Neuronal stem cell (in vitro differentiated cells): ENCODE measurements at regions not wholly inside any gene's neighbourhood (a gene's known extent, or its start where the extent isn't known, plus 50 kb on each side); places are given as distances from the start of the nearest gene placed in this dataset.

Experiments used
- DNase-seq: peaks from one replicate; pipeline ENCODE4 v3.0.0-alpha.2; 2013; ENCODE audit warnings: low spot score
- H2AFZ ChIP-seq: one replicate; pipeline ENCODE4 v1.6.1; 2013; ENCODE audit warnings: mild to moderate bottlenecking, low read length, inconsistent platforms
- H2AK5ac ChIP-seq: 2 replicates; pipeline ENCODE4 v1.6.1; 2013; ENCODE audit warnings: low read depth, mild to moderate bottlenecking, inconsistent platforms, low read length, moderate library complexity, mixed read lengths
- H2BK120ac ChIP-seq: 2 replicates; pipeline ENCODE4 v1.6.1; 2013; ENCODE audit warnings: low read depth, mild to moderate bottlenecking, inconsistent platforms, low read length, moderate library complexity, mixed read lengths
- H2BK12ac ChIP-seq: one replicate; pipeline ENCODE4 v1.6.1; 2013; ENCODE audit warnings: low read length, inconsistent platforms
- H2BK15ac ChIP-seq: 2 replicates; pipeline ENCODE4 v1.6.1; 2013; ENCODE audit warnings: mild to moderate bottlenecking, low read length, inconsistent platforms, mixed read lengths
- H2BK5ac ChIP-seq: one replicate; pipeline ENCODE4 v1.6.1; 2013; ENCODE audit warnings: inconsistent platforms, mild to moderate bottlenecking, low read length, moderate library complexity
- H3K14ac ChIP-seq: one replicate; pipeline ENCODE4 v1.6.1; 2013; ENCODE audit warnings: low read length, inconsistent platforms
- H3K18ac ChIP-seq: 2 replicates; pipeline ENCODE4 v1.6.1; 2013; ENCODE audit warnings: low read length, inconsistent platforms
- H3K23ac ChIP-seq: 2 replicates; pipeline ENCODE4 v1.6.1; 2013; ENCODE audit warnings: low read depth, mild to moderate bottlenecking, mixed read lengths, low read length, inconsistent platforms; ENCODE audit not compliant: poor library complexity
- H3K27ac ChIP-seq: replicated peaks from 3 replicates; pipeline ENCODE4 v1.5.1; 2013; ENCODE audit warnings: low read length, inconsistent platforms
- H3K27me3 ChIP-seq, 3 experiments: 2 replicates each; pipeline ENCODE4 v1.6.1; 2013; ENCODE audit warnings: low read length in 3 of 3, mild to moderate bottlenecking in 2 of 3, inconsistent platforms in 1 of 3, low read depth in 1 of 3, mixed read lengths in 1 of 3, moderate library complexity in 1 of 3; ENCODE audit not compliant: control insufficient read depth in 3 of 3, insufficient read depth in 3 of 3
- H3K36me3 ChIP-seq, 2 donors: replicated peaks in 1 of 2; 2 replicates each; pipeline ENCODE4 v1.6.1; 2013; ENCODE audit warnings: low read length in 2 of 2; ENCODE audit not compliant: control insufficient read depth in 2 of 2, insufficient read depth in 2 of 2
- H3K4ac ChIP-seq: 2 replicates; pipeline ENCODE4 v1.6.1; 2013; ENCODE audit warnings: inconsistent platforms, mild to moderate bottlenecking, low read length, moderate library complexity
- H3K4me1 ChIP-seq, 2 donors: 1 replicate in 1 of 2; 2 replicates in 1 of 2; pipeline ENCODE4 v1.6.1; 2013; ENCODE audit warnings: low read length in 2 of 2, low read depth in 1 of 2; ENCODE audit not compliant: control insufficient read depth in 2 of 2, insufficient read depth in 1 of 2
- H3K4me2 ChIP-seq: one replicate; pipeline ENCODE4 v1.6.1; 2013; ENCODE audit warnings: mild to moderate bottlenecking, low read length, inconsistent platforms; ENCODE audit not compliant: insufficient read depth, poor library complexity, severe bottlenecking
- H3K4me3 ChIP-seq, 2 donors: 2 replicates each; pipeline ENCODE4 v1.5.1; 2013; ENCODE audit warnings: low read length in 2 of 2, mild to moderate bottlenecking in 2 of 2, inconsistent platforms in 1 of 2, moderate library complexity in 1 of 2
- H3K79me1 ChIP-seq: one replicate; pipeline ENCODE4 v1.6.1; 2013; ENCODE audit warnings: low read depth, mild to moderate bottlenecking, inconsistent platforms, low read length, moderate library complexity
- H3K9ac ChIP-seq: one replicate; pipeline ENCODE4 v1.6.1; 2013; ENCODE audit warnings: mild to moderate bottlenecking, low read depth, low read length, inconsistent platforms; ENCODE audit not compliant: poor library complexity
- H3K9me3 ChIP-seq, 2 donors: replicated peaks in 1 of 2; 2 replicates each; pipeline versions ENCODE3 to v1.6.1; 2013; ENCODE audit warnings: low read length in 2 of 2, mild to moderate bottlenecking in 2 of 2, inconsistent platforms in 1 of 2, low read depth in 1 of 2, mixed read lengths in 1 of 2, moderate library complexity in 1 of 2; ENCODE audit not compliant: control insufficient read depth in 2 of 2, insufficient read depth in 1 of 2
- H4K8ac ChIP-seq: one replicate; pipeline ENCODE4 v1.6.1; 2013; ENCODE audit warnings: low read depth, mild to moderate bottlenecking, inconsistent platforms, low read length, moderate library complexity
- H4K91ac ChIP-seq: one replicate; pipeline ENCODE4 v1.6.1; 2013; ENCODE audit warnings: low read length, low read depth, mild to moderate bottlenecking, inconsistent platforms; ENCODE audit not compliant: poor library complexity
- WGBS, 2 donors: extraction: QIAGEN DNeasy Blood & Tissue Kit; methylation state at CpG; one replicate each; pipeline ENCODE4 v1.1.7; 2013; ENCODE audit warnings: missing lambda C conversion rate in 2 of 2, mixed read lengths in 1 of 2; ENCODE audit not compliant: insufficient read length in 2 of 2, insufficient replicate concordance in 1 of 2; ENCODE audit errors: extremely low coverage in 2 of 2; 5-methylcytosine and 5-hydroxymethylcytosine counted together

DNA sequence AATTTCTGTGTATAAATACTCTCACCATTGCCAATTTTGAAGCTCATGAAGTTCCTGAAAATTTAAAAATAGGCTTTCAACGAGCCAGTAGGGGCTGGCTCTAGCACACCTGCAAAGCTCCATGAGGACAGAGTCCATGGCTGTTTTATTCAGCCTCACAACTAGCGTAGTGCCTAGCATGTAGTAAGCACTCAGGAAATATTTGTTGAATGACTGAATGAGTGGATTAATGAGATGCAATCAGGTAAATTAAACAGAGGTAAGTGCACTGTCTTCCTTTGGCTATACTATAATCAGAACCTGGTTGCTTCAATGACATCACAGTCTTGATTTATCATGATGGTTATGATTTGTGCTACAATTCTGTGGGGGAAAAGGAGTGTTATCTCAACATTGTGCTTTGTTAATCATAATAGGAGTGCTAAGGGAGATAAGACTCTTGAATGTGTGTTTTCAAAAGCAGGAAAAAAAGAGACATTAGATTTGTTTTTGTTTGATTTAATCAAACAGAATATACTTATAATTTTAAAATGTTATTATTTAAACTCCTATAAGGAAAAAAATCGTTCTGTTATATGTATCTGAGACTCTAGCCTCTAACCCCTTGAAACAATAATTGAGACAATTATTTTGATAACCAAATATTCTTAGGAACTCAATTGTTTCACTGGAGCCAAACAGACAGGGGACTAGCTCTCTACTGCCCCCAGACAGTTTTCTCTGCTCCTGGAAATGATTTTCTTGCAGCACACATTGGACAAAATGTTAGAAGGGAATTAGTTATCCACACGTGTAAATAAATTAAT is 171.7 kb upstream of the ATP11B start:
- H2AK5ac ChIP-seq: no peak overlapping the region
- H3K14ac ChIP-seq: no peak overlapping the region
- no peak for DNase-seq

GRCh38 chr3:182622241-182622545 is 171.1 kb upstream of the ATP11B start:
- no peak overlapping the region for H3K4me3 ChIP-seq
- H2BK120ac ChIP-seq: no peak overlapping the region
- H2BK12ac ChIP-seq: no peak overlapping the region
- H2AK5ac ChIP-seq: no peak overlapping the region
- DNase-seq: no peak
- no peak overlapping the region for H2BK15ac ChIP-seq
- peaks cover 5 to 8% of the 10 kb centered on the region in 2 donors for H3K4me1 ChIP-seq
- no peak overlapping the region for H3K18ac ChIP-seq
- H3K9me3 ChIP-seq: peaks cover 0 to 8% of the 10 kb centered on the region in 2 donors
- H4K91ac ChIP-seq: no peak overlapping the region
- no peak overlapping the region for H3K9ac ChIP-seq
- H3K27me3 ChIP-seq: no peaks in the 10 kb centered on the region
- H3K14ac ChIP-seq: no peak overlapping the region
- no peak overlapping the region for H3K27ac ChIP-seq
- no peak overlapping the region for H3K4me2 ChIP-seq
- no peak overlapping the region for H3K4ac ChIP-seq
- no peak overlapping the region for H2AFZ ChIP-seq
- no peak overlapping the region for H4K8ac ChIP-seq
- no peak overlapping the region for H2BK5ac ChIP-seq
- H3K23ac ChIP-seq: no peak overlapping the region
- H3K79me1 ChIP-seq: no peaks in the 10 kb centered on the region
- H3K36me3 ChIP-seq: no peaks in the 10 kb centered on the region

More for the DNA sequence above, 171.7 kb upstream of the ATP11B start:
- WGBS, 2 donors: no CpG with 5 or more reads among the region's 4 CpGs
- Histone ChIP-seq H4K8ac (no peak overlapping the region), H3K4me1 (peaks cover 5 to 13% of the 10 kb centered on the region in 2 donors), H3K23ac (no peak overlapping the region), H2BK120ac (no peak overlapping the region), H3K27ac (no peak overlapping the region), H3K9ac (no peak overlapping the region), H3K4me3 (no peak overlapping the region), H3K79me1 (no peaks in the 10 kb centered on the region), H3K36me3 (no peaks in the 10 kb centered on the region), H2AFZ (no peak overlapping the region), H2BK15ac (no peak overlapping the region), H4K91ac (no peak overlapping the region), H3K27me3 (no peaks in the 10 kb centered on the region), H3K18ac (no peak overlapping the region), H3K9me3 (peaks cover 0 to 8% of the 10 kb centered on the region in 2 donors), H2BK12ac (no peak overlapping the region), H3K4ac (no peak overlapping the region), H3K4me2 (no peak overlapping the region), H2BK5ac (no peak overlapping the region)

- no peak overlapping the region for H2BK12ac ChIP-seq
- no peak for DNase-seq
- no peak overlapping the region for H2AFZ ChIP-seq
- no peak overlapping the region for H2BK5ac ChIP-seq
- H3K27me3 ChIP-seq: no peaks in the 10 kb centered on the region
- H3K18ac ChIP-seq: no peak overlapping the region
- no peak overlapping the region for H3K9ac ChIP-seq
- no peaks in the 10 kb centered on the region for H3K79me1 ChIP-seq
- no peaks in the 10 kb centered on the region for H3K4me1 ChIP-seq
- H3K27ac ChIP-seq: no peak overlapping the region
- H3K23ac ChIP-seq: no peak overlapping the region
- no peak overlapping the region for H3K4me2 ChIP-seq
- H3K4me3 ChIP-seq: no peak overlapping the region
- peaks cover 0 to 8% of the 10 kb centered on the region in 2 donors for H3K9me3 ChIP-seq
- no peak overlapping the region for H4K91ac ChIP-seq
- H3K4ac ChIP-seq: no peak overlapping the region
- no CpG with 5 or more reads among the region's 4 CpGs for WGBS, 2 donors
- H2BK15ac ChIP-seq: no peak overlapping the region
- no peak overlapping the region for H4K8ac ChIP-seq
- H2BK120ac ChIP-seq: no peak overlapping the region
- no peak overlapping the region for H3K14ac ChIP-seq
- H2AK5ac ChIP-seq: no peak overlapping the region
- no peaks in the 10 kb centered on the region for H3K36me3 ChIP-seq
Measured at GRCh38 chr3:182626484-182627467, 166.5 kb upstream of the ATP11B start.

- H3K23ac ChIP-seq: no peak overlapping the region
- no peak for DNase-seq
- H3K4me1 ChIP-seq: no peaks in the 10 kb centered on the region
- no peak overlapping the region for H4K8ac ChIP-seq
- H3K9ac ChIP-seq: no peak overlapping the region
- H2AFZ ChIP-seq: no peak overlapping the region
- no peak overlapping the region for H3K27ac ChIP-seq
- no peak overlapping the region for H3K4me3 ChIP-seq
- no peak overlapping the region for H3K4ac ChIP-seq
- H3K36me3 ChIP-seq: no peaks in the 10 kb centered on the region
- H3K27me3 ChIP-seq: no peaks in the 10 kb centered on the region
- no peak overlapping the region for H2BK5ac ChIP-seq
- H2BK15ac ChIP-seq: no peak overlapping the region
- H3K79me1 ChIP-seq: no peaks in the 10 kb centered on the region
- H3K9me3 ChIP-seq: peaks cover 0 to 8% of the 10 kb centered on the region in 2 donors
- no peak overlapping the region for H3K4me2 ChIP-seq
- H3K18ac ChIP-seq: no peak overlapping the region
- no CpG with 5 or more reads among the region's 2 CpGs for whole genome bisulfite sequencing, 2 donors
- no peak overlapping the region for H3K14ac ChIP-seq
- no peak overlapping the region for H4K91ac ChIP-seq
- H2AK5ac ChIP-seq: no peak overlapping the region
- H2BK12ac ChIP-seq: no peak overlapping the region
- H2BK120ac ChIP-seq: no peak overlapping the region
Measured at GRCh38 chr3:182628531-182628930, 164.8 kb upstream of the ATP11B start.
